ENCODE measurements at regions not wholly inside any gene's neighbourhood (a gene's known extent, or its start where the extent isn't known, plus 50 kb on each side); places are given as distances from the start of the nearest gene placed in this dataset.

DNA sequence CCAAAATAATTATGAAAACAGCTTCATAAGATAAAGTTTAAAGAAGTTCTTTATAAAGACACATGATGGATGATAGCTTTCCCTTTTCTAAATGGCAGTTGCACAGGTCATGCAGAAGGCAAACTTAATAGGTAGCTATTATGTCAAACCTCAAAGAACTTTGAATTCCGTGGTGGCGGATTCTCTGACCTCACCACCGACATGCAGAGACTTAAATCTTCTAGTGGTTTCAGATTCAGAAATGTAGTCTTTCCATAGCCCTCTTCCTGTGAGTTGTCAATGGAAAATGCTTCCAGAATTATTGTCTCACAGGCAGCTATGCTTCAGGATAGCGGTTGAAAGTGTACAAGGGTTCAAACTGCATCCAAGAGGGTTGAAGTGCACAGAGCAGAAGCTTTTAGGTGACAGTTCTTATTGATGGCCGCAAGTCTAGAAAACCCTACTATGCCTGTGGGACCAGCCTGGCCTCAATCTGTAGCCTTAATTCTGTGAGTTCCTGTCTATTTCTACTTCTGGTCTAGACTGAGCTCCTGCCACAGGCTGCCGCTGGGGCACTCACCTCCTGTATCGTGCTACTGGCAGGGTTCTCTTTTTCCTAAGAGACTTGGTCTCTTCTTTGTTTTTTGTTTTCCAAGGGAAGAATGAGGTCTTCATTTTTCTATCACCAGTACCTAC is 117.0 kb upstream of the ERRFI1 start:
- H3K27ac ChIP-seq: no peak overlapping the region

GRCh38 chr1:8139941-8140340 is 113.8 kb upstream of the ERRFI1 start:
- intact Hi-C loops (cut with DNase I): no loop called here
- Histone ChIP-seq H3K27me3 (no peaks in the 10 kb centered on the region), H3K9me3 (no peaks in the 10 kb centered on the region), H3K27ac (no peak overlapping the region), H3K4me3 (no peak overlapping the region), H3K36me3 (no peaks in the 10 kb centered on the region), H3K4me1 (peaks cover 0 to 4% (median 2%) of the 10 kb centered on the region in 4 donors)
- TF ChIP-seq, protein P1, sequence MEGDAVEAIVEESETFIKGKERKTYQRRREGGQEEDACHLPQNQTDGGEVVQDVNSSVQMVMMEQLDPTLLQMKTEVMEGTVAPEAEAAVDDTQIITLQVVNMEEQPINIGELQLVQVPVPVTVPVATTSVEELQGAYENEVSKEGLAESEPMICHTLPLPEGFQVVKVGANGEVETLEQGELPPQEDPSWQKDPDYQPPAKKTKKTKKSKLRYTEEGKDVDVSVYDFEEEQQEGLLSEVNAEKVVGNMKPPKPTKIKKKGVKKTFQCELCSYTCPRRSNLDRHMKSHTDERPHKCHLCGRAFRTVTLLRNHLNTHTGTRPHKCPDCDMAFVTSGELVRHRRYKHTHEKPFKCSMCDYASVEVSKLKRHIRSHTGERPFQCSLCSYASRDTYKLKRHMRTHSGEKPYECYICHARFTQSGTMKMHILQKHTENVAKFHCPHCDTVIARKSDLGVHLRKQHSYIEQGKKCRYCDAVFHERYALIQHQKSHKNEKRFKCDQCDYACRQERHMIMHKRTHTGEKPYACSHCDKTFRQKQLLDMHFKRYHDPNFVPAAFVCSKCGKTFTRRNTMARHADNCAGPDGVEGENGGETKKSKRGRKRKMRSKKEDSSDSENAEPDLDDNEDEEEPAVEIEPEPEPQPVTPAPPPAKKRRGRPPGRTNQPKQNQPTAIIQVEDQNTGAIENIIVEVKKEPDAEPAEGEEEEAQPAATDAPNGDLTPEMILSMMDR (IDR thresholded peaks at IDR 0.05): no peak
- no peak for TF ChIP-seq POLR2A (IDR thresholded peaks at IDR 0.05)
- DNase-seq: no peak
- ATAC-seq: no peak
- 84% methylated on average over 5 of the region's 11 CpGs for WGBS (ENCODE audit: insufficient coverage, low coverage, low lambda C conversion rate, missing lambda C conversion rate)

More for the DNA sequence above, 117.0 kb upstream of the ERRFI1 start:
- H3K27me3 ChIP-seq: no peaks in the 10 kb centered on the region
- H3K4me3 ChIP-seq: no peak overlapping the region
- intact Hi-C loops (cut with DNase I): no loop called here
- no peak for DNase-seq
- peaks cover 0 to 4% (median 2%) of the 10 kb centered on the region in 4 donors for H3K4me1 ChIP-seq
- H3K9me3 ChIP-seq: no peaks in the 10 kb centered on the region
- TF ChIP-seq, protein P1 (IDR thresholded peaks at IDR 0.05): no peak
- TF ChIP-seq POLR2A (IDR thresholded peaks at IDR 0.05): no peak
- WGBS (ENCODE audit: insufficient coverage, low coverage, low lambda C conversion rate, missing lambda C conversion rate): 86% methylated on average over 6 of the region's 7 CpGs
- no peaks in the 10 kb centered on the region for H3K36me3 ChIP-seq
- ATAC-seq: no peak

DNA sequence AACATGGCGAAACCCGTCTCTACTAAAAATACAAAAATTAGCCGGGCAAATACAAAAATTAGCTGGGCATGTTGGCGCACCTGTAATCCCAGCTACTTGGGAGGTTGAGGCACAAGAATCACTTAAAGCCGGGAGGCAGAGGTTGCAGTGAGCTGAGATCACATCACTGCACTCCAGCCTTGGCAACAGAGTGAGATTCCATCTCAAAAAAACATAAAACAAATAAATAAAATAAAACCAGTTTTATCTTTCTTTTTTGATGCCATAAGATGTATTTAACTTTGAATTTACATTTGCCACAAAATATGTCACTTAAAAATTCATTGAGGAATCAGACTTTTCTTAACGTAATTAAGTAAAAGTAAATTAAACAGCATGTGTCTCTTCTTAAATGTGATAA is 113.3 kb upstream of the ERRFI1 start:
- DNase-seq: no peak
- no peaks in the 10 kb centered on the region for H3K36me3 ChIP-seq
- WGBS (ENCODE audit: insufficient coverage, low coverage, low lambda C conversion rate, missing lambda C conversion rate): 78% methylated on average over 4 of the region's 6 CpGs
- intact Hi-C loops (cut with DNase I): no loop called here
- no peaks in the 10 kb centered on the region for H3K9me3 ChIP-seq
- ATAC-seq: no peak
- H3K27me3 ChIP-seq: no peaks in the 10 kb centered on the region
- no peak overlapping the region for H3K27ac ChIP-seq
- no peak for TF ChIP-seq POLR2A (IDR thresholded peaks at IDR 0.05)
- TF ChIP-seq, protein P1 (IDR thresholded peaks at IDR 0.05): no peak
- no peak overlapping the region for H3K4me3 ChIP-seq
- H3K4me1 ChIP-seq: peaks cover 0 to 4% (median 2%) of the 10 kb centered on the region in 4 donors

DNA sequence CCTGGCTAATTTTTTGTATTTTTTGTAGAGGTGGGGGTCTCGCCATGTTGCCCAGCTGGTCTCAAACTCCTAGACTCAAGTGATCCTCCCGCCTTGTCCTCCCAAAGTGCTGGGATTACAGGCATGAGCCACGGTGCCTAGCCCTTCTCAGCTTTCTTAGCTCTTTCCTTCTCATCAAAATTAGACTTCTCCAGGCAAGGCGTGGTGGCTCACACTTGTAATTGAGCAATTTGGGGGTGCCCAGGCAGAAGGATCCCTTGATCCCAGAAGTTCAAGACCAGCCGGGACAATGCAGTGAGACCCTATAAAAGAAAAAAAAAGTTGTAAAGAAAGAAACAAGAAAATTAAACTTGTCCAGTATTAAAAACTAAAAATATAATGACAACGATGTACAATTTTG is 112.6 kb upstream of the ERRFI1 start:
- ATAC-seq: no peak
- 89% methylated on average over 4 of the region's 6 CpGs for WGBS (ENCODE audit: insufficient coverage, low coverage, low lambda C conversion rate, missing lambda C conversion rate)
- no peak overlapping the region for H3K27ac ChIP-seq
- no peak overlapping the region for H3K4me3 ChIP-seq
- intact Hi-C loops (cut with DNase I): no loop called here
- no peak for TF ChIP-seq POLR2A (IDR thresholded peaks at IDR 0.05)
- no peaks in the 10 kb centered on the region for H3K27me3 ChIP-seq
- no peaks in the 10 kb centered on the region for H3K36me3 ChIP-seq
- peaks cover 0 to 9% (median 5%) of the 10 kb centered on the region in 4 donors for H3K4me1 ChIP-seq
- H3K9me3 ChIP-seq: no peaks in the 10 kb centered on the region
- no peak for DNase-seq

DNA sequence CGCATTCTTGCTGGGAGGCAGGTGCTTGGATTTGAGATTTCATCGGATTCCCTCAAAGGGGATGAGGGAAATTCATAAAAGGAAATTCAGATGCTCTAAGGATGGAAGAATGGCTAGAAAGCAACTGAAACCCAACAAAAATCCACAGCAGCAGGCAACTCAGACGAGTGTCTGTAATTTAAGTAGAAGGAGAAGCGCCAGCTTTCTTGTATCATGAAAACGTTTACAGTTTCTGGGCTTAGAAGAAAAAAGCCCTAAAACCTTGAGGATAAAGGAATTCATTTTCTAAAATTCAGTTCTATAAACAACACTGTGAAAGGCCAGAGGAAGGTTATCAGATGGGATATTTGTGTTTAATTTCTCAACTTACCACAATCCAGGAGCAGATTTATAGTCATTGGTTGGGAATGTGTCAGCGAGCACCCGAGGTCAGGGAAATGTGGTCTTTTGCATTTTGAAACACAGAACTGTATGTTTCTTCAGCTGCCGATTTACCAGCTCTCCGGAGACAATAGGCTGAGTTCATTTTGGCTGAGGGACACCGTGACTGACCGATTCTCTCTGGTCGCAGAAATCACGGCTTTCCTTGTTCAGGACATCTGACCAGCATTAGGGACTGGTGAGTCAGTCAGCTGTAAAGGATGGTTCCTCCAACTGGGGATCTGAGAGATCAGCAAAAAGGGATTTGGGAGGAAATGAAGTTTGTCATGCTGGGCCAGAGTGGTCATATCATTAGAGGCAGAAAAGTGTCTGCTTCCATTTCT is 111.6 kb upstream of the ERRFI1 start:
- intact Hi-C loops (cut with DNase I): no loop called here
- TF ChIP-seq, protein P1 (IDR thresholded peaks at IDR 0.05): no peak
- no peak for TF ChIP-seq POLR2A (IDR thresholded peaks at IDR 0.05)
- WGBS (ENCODE audit: insufficient coverage, low coverage, low lambda C conversion rate, missing lambda C conversion rate): 58% methylated on average over 13 of the region's 13 CpGs
- DNase-seq: no peak
- peak in 1 of 4 donors; percentile 24 for ATAC-seq
- Histone ChIP-seq H3K36me3 (no peaks in the 10 kb centered on the region), H3K27ac (peak overlapping the region in 1 of 3 donors; percentile 8), H3K4me3 (no peak overlapping the region), H3K9me3 (no peaks in the 10 kb centered on the region), H3K4me1 (peaks cover 0 to 15% (median 8%) of the 10 kb centered on the region in 4 donors), H3K27me3 (no peaks in the 10 kb centered on the region)
